Peyer's patch (tissue), 4 donors: ENCODE measurements at regions not wholly inside any gene's neighbourhood (a gene's known extent, or its start where the extent isn't known, plus 50 kb on each side); places are given as distances from the start of the nearest gene placed in this dataset.

Experiments used
- DNase-seq, 3 donors: peaks; one replicate each; pipeline ENCODE4 v3.0.0-alpha.2; 2017 to 2019
- H3K27ac ChIP-seq, 4 donors: fragments of 200-600 bp; sonication (generic); one replicate each; pipeline ENCODE4 v1.5.1; 2016 to 2019
- H3K27me3 ChIP-seq, 2 donors: fragments of 200-600 bp; sonication (generic); one replicate each; pipeline ENCODE4 v1.5.1; 2019
- H3K36me3 ChIP-seq, 3 donors: fragments of 200-600 bp; sonication (generic); one replicate each; pipeline ENCODE4 v1.5.1; 2016 to 2019
- H3K4me1 ChIP-seq, 4 donors: fragments of 200-600 bp; sonication (generic); one replicate each; pipeline ENCODE4 v1.5.1; 2016 to 2019
- H3K4me3 ChIP-seq, 4 donors: fragments of 200-600 bp; sonication (generic); 1 replicate in 3 of 4; 2 replicates in 1 of 4; pipeline ENCODE4 v1.5.1; 2016 to 2019; ENCODE audit warnings: mild to moderate bottlenecking in 1 of 4
- H3K9me3 ChIP-seq, 4 donors: fragments of 200-600 bp; sonication (generic); one replicate each; pipeline ENCODE4 v1.5.1; 2016 to 2019; ENCODE audit warnings: mild to moderate bottlenecking in 1 of 4
- POLR2A ChIP-seq, 2 donors: fragments of 450-650 bp; IDR thresholded peaks; one replicate each; pipeline ENCODE4 v1.5.1; 2017; ENCODE audit warnings: antibody characterized with exemption in 2 of 2, mild to moderate bottlenecking in 2 of 2, moderate library complexity in 2 of 2
- TF ChIP-seq, protein P1 (sequence below), 6 experiments: fragments of 450-650 bp in 4 of 6; fragments of 200-600 bp in 2 of 6; sonication (generic) in 1 of 6; IDR thresholded peaks; one replicate each; pipeline ENCODE4 v1.5.1; 2017 to 2019; ENCODE audit warnings: antibody characterized with exemption in 6 of 6, mild to moderate bottlenecking in 3 of 6, moderate library complexity in 1 of 6

DNA sequence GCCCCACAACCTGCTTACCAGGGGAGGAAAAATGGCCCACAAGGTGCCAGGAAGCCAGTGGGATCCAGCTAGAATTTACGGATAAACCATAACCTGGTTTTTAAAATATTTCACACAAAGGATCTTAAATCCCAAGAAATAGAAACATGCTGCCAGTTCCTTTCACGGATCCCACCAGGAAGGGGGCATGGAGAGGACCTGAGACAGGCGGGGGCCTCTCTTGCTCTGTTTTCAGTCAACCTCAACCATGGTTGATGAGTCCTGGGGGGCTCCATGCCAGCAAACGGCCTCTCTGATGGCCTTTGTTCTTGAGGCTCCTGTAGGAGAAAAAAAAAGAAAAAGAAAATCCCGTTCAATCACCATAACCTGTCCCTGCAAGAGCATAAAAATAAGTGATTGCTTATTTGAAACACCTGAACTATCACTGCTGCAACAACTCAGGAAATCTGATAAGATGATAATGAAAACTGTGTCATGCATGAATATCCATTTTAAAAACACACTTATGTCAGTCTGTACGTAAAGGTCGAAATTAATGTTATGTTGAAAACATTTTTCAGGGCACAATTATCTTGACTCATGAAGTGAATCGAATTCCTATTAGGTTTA, 125.8 kb upstream of the CST7 start:
- DNase-seq, result peak in 1 of 3 donors; percentile 19
- Histone ChIP-seq H3K27me3 (no peaks in the 10 kb centered on the region), H3K4me1 (no peaks in the 10 kb centered on the region), H3K36me3 (no peaks in the 10 kb centered on the region), H3K9me3 (no peaks in the 10 kb centered on the region), H3K4me3 (no peak overlapping the region), H3K27ac (no peak overlapping the region)
- TF ChIP-seq, protein P1, sequence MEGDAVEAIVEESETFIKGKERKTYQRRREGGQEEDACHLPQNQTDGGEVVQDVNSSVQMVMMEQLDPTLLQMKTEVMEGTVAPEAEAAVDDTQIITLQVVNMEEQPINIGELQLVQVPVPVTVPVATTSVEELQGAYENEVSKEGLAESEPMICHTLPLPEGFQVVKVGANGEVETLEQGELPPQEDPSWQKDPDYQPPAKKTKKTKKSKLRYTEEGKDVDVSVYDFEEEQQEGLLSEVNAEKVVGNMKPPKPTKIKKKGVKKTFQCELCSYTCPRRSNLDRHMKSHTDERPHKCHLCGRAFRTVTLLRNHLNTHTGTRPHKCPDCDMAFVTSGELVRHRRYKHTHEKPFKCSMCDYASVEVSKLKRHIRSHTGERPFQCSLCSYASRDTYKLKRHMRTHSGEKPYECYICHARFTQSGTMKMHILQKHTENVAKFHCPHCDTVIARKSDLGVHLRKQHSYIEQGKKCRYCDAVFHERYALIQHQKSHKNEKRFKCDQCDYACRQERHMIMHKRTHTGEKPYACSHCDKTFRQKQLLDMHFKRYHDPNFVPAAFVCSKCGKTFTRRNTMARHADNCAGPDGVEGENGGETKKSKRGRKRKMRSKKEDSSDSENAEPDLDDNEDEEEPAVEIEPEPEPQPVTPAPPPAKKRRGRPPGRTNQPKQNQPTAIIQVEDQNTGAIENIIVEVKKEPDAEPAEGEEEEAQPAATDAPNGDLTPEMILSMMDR (IDR thresholded peaks at IDR 0.05), result no peak
- TF ChIP-seq POLR2A (IDR thresholded peaks at IDR 0.05), result no peak

DNA sequence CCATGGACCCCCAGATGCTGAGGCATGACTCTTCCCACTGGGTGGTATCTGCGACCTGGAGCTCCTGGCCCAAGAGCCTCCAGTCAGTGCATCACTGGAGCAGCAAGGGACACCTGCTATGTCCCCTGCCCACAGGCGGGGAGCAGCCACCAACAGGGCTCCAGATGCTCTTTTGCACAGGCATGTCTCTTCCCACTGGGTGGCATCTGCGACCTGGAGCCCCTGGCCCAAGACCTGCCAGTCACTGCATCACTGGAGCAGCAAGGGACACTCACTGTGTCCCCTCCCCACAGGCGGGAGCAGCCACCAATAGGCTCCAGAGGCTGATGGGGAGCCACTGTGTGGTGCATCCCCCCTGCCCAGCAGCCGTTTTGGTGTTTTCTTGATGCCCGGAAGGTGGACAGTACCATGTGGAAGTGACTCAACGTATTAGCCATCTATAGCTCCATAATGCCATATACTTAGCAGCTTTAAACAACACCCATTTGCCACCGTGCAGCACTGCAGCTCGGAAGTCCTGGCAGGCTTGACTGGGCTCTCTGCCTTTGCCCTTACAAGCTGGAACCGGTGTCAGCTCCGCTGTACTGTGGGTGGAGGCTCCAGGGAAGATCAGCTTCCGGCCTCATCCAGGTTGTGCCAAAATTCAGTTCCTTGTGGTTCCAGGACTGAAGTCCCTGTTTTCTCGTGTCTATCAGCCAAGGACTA, 124.9 kb upstream of the CST7 start:
- Histone ChIP-seq H3K27me3 (no peaks in the 10 kb centered on the region), H3K36me3 (no peaks in the 10 kb centered on the region), H3K27ac (no peak overlapping the region), H3K9me3 (no peaks in the 10 kb centered on the region), H3K4me1 (no peaks in the 10 kb centered on the region), H3K4me3 (no peak overlapping the region)
- peak in 1 of 3 donors; percentile 22 for DNase-seq
- no peak for TF ChIP-seq POLR2A (IDR thresholded peaks at IDR 0.05)
- TF ChIP-seq, protein P1 (IDR thresholded peaks at IDR 0.05), result no peak

- peak in 1 of 3 donors; percentile 11 for DNase-seq
- no peaks in the 10 kb centered on the region for H3K4me1 ChIP-seq
- no peaks in the 10 kb centered on the region for H3K9me3 ChIP-seq
- H3K27me3 ChIP-seq, result no peaks in the 10 kb centered on the region
- no peak overlapping the region for H3K4me3 ChIP-seq
- TF ChIP-seq, protein P1 (IDR thresholded peaks at IDR 0.05), result no peak
- TF ChIP-seq POLR2A (IDR thresholded peaks at IDR 0.05), result no peak
- no peaks in the 10 kb centered on the region for H3K36me3 ChIP-seq
- no peak overlapping the region for H3K27ac ChIP-seq
These were observed 123.5 kb upstream of the CST7 start for GRCh38 chr20:24825591-24825990.

GRCh38 chr20:24827603-24828295, 121.3 kb upstream of the CST7 start:
- Histone ChIP-seq H3K27ac (no peak overlapping the region), H3K27me3 (no peaks in the 10 kb centered on the region), H3K4me3 (no peak overlapping the region), H3K9me3 (no peaks in the 10 kb centered on the region), H3K36me3 (no peaks in the 10 kb centered on the region), H3K4me1 (no peaks in the 10 kb centered on the region)
- TF ChIP-seq, protein P1 (IDR thresholded peaks at IDR 0.05), result no peak
- TF ChIP-seq POLR2A (IDR thresholded peaks at IDR 0.05), result no peak
- no peak for DNase-seq

GRCh38 chr20:24828992-24829648, 119.9 kb upstream of the CST7 start:
- H3K27ac ChIP-seq, result no peak overlapping the region
- TF ChIP-seq POLR2A (IDR thresholded peaks at IDR 0.05), result no peak
- TF ChIP-seq, protein P1 (IDR thresholded peaks at IDR 0.05), result no peak
- no peak for DNase-seq
- no peaks in the 10 kb centered on the region for H3K9me3 ChIP-seq
- no peaks in the 10 kb centered on the region for H3K27me3 ChIP-seq
- no peaks in the 10 kb centered on the region for H3K36me3 ChIP-seq
- H3K4me3 ChIP-seq, result no peak overlapping the region
- no peaks in the 10 kb centered on the region for H3K4me1 ChIP-seq
